HTR-8/SVneo (cell line): ENCODE measurements at regions not wholly inside any gene's neighbourhood (a gene's known extent, or its start where the extent isn't known, plus 50 kb on each side); places are given as distances from the start of the nearest gene placed in this dataset.
A peak's percentile ranks its signal among the peaks of the same experiment; 100 is the strongest.

Experiments
- DNase-seq: peaks from one replicate; pipeline ENCODE4 v3.0.0; 2011; ENCODE audit warnings: low spot score, mixed read lengths; ENCODE audit not compliant: insufficient read length
- FAIRE-seq: peaks from 2 replicates; lab custom pipeline; 2011; peaks lifted over from hg19 to GRCh38; lab: Jason Lieb, UNC

DNA sequence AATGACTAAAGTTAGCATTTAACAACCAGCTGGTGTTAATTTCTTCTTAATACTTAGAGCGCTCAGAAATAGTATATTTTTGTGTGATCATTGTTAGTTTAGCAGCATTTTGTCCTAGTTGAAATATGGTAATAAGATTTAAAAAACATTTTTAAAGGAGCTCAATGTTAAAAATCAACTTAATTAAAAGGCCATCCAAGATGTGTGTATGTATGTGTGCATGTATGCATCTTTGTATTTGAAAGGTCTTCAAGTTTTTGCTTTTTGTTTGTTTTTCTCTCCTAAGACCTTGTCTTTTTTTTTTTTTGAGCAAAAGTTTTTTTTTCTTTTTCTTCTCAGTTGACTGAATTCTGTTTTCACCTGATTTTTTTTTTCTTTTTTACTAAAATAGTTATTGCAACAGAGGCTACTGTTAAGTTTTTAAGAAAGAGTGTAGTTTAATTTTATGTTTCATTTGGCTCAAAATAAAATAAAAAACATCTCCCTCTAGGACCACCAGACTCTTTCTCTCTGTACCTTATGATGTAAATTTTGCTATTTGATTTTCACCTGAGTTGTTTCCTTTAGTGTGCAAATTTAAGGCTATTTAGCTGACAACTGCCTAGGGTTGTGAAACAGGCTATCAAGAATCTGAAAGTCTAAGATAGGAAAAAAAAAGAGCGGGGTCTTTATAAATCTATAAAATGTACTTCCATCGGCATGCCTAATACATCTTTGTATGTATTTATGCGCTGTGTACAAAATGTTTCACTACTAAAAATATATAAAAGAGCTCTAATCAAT, 76.4 kb upstream of the C1GALT1 start:
- FAIRE-seq, result no peak

DNA sequence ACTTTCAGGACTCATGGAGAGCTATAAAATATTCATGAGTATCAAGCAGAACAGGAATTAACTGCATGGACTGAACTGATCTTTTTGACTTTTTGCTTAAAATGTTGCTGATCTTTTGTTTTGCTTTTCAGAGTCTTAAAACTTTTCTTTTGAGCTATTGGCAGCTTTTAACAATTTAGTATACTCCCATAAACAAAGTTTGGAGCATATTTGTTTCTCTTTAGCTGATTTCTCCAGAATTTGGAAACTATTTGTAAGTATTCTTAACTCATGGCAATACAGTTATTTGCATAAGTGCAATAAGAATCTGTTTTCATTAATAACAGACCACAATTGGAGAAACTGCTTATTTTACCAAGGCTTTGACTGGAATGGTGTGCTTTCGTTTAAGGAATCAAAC, 73.4 kb upstream of the C1GALT1 start:
- FAIRE-seq, result no peak

More for the DNA sequence above, 76.4 kb upstream of the C1GALT1 start:
- DNase-seq, result no peak

DNA sequence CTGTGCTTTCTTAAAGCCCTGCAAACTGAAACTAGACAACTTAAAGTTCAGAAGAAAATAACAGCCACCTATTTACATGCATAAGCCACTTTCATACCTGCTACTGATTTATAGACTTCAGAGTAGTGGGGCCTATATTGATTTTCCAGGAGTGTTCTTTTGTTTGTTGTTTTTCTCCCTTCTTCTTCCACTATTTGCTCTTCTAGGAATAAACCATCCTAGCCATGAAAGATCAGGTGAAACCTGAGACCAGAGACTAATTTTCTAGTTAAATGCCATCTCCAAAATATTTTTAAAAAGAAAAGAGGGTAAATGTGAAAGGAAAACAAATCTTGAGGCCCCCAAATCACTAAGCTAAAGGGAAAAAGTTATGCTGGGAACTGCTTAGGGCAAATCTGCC, 72.4 kb upstream of the C1GALT1 start:
- no peak for DNase-seq
- FAIRE-seq, result no peak

More for the DNA sequence above, 73.4 kb upstream of the C1GALT1 start:
- no peak for DNase-seq

DNA sequence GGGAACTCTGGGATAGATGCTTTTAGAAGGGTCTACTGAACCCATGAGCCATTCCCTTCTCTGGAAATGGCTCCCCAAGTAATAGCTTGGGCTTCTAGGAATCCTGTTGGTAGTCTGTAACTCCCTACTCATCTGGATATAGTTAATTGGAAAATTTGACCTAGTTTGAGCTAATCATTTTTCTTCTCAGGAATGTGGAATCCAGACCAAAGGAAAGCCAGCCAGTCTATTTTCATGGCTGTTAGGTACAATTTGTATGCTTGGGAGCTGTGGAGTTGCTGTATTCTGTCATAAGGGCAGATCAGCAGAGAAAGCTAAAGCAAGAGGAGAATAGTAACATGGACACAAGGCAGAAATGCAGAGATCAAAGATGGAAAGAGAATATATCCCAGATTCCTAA, 71.6 kb upstream of the C1GALT1 start:
- DNase-seq, result no peak
- FAIRE-seq, result no peak

DNA sequence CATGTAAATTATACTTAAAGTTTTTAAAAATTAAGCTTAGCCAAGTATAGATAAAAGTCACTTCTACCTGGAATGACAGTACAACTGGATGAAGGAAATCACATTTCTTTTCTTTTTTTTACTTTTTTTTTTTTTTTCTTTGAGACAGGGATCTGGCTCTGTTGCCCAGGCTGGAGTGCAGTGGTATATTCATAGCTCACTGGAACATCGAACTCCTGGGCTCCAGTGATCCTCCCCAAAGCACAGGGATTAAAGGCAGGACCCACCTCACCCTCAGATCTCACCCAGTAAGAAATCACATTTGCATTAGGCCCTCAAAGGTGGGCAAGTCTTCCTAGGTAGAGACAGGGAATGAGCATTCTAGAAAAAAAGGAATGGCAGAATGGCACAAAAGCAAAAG, 69.5 kb upstream of the C1GALT1 start:
- no peak for FAIRE-seq
- no peak for DNase-seq

DNA sequence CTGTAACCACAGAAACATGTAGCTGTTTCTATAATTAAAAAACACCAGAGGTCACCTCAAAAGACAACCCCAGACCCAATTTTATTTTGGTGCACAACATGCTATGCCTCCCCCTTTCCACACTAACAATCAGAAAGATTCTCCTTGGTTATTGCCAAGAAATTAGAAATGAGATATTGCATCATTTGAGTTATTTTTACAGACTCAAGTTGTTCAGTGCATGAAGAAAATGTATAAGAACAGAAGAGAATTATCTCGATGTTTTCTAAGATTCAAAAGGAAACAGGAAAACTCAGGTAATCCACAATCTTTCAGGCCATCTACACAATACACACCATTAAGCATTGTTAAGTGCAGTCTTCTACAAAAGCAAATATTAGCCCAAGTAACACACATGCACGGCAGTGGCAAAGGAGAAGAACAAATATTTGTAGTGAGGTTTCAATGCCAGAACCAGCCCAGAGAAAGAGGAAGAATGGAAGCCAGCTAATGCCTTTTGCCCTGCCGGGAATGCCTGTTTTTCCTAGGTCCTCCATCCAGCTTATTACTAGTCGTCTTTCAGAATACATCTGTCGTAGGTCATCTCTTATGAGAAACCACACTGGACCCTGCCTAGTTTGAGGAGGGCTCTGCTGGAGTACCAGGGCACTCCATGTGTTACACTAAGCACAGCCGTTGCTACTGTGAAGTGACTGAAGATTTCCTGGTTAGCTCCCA, 67.6 kb upstream of the C1GALT1 start:
- FAIRE-seq (peak; percentile 16), DNase-seq (no peak)

DNA sequence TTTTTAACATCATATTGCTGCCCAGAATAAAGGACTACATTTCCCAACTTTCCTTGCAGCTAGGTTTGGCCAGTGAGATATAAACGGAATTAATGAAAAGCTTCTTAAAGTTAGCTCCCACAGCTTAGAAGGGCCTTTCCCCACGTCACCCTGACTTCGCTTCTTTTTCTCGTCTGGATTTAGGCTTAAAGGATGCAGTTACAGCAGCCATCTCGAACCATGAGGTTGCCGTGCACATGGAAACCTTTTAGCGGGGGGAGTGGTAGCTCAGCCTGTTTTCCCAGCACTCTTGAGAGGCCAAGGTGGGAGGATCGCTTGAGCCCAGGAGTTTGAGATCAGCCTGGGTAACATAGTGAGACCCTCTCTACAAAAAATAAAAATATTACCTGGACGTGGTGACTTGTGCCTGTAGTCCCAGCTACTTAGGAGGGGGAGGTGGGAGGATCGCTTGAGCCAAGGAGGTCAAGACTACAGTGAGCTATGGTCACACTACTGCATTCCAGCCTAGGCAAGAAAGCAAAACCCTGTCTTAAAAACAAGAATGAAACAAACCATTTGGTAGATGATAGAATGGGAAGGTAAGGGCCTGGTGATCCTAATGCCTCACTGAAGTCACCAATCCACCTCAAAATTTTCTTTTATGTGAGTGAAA, 64.3 kb upstream of the C1GALT1 start:
- FAIRE-seq (no peak), DNase-seq (no peak)

DNA sequence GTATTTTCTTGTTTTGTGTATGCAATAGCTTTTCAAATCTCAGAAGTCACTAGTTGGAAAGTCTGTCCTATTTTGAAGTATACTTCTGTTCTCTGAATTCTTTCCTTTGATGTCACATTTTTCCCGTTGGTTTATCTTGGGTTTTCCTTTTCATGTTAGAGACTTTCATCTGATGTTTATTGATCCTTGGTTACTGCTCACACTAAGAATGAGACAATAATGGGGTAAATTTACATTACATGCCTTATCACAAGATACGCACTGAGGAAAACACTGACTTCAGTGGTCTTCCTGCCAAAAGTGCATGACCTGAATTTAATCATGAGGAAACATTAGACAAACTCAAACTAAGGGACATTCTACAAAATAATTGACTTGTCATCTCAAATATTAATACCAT, 63.5 kb upstream of the C1GALT1 start:
- DNase-seq (no peak), FAIRE-seq (no peak)

DNA sequence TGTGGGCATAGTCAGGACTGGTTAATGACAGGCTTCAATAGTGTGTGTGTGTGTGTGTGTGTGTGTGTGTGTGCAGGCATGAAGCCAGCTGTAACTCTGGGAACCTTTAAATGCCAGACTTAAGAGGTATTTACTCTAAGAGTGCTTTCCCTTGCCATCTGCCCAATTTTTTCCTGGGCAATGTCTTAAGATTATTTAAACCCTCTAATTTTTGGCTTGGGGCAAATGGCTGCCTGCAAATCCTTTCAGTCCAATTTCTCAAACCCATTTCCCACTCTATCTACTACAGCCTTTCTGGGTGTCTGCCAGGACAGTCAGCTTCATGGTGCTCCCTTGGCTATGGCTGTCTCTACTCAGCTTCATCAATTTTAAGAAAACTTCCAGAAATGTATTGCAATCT, 62.6 kb upstream of the C1GALT1 start:
- DNase-seq, result no peak
- FAIRE-seq, result no peak

DNA sequence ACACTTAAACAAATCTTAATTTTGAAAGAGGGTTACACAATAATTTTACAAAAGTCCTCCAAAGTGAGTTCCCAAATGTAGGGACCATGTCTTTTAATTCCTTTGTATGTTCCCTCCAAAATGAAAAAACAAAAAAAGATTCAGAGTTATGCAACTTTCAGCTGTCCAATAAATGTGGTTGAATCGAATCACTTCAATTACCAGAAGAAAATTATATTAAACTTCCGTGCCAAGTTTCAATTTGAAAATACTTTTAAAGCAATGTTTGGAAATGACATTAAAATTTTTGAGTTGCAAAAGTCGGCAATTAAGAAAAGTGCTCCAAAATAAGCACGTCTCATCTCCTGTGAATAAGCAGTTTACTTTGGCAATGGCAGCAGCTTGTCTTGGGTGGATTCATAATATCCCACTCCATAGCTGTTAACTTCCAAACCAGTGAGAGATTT, 60.3 kb upstream of the C1GALT1 start:
- DNase-seq, result no peak
- FAIRE-seq, result no peak

DNA sequence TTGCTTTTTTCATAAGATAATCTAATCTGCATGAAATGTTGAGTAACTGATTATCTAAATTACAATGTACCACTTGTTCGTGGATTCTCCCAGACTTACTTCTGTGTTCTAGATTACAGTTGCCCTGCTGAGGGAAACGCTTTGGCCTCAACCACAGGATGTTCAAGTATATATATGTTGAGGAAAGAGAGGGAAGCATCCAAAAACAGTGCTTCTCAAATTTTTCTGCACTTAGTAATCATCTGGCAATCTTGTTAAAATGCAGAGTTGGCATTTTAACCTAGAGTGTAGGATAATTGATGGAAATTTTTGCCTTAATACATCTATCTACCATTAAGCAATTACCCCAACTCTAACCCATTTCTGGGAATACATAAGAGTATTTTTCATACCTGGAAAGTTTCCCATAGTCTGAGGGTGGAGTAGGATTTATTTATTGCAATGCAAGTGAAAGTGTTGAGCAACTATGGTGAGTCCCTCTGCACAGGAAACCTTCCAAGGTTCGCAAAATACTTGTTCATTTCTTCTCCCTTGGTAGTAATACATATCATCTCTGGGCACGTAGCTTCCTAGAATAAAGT, 59.6 kb upstream of the C1GALT1 start:
- FAIRE-seq (no peak), DNase-seq (no peak)

DNA sequence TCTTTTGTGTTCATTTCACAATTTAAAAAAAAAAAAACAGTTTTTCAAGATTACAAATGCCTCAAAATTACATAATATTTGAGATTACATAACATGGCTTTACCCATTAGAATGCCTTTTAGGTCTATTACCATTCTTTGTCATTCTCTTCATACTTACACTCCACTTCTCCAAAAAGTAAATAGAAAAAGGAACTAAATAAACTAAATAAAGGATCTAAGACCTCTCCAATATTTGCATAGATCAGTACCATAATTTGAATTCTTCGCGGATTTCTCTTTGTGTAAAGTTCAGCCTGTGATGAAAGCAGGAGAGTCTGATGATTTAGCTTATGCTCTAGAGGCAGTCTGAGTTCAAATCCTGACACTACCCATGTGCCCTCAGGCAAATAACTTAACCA, 56.4 kb upstream of the C1GALT1 start:
- DNase-seq (no peak), FAIRE-seq (no peak)

DNA sequence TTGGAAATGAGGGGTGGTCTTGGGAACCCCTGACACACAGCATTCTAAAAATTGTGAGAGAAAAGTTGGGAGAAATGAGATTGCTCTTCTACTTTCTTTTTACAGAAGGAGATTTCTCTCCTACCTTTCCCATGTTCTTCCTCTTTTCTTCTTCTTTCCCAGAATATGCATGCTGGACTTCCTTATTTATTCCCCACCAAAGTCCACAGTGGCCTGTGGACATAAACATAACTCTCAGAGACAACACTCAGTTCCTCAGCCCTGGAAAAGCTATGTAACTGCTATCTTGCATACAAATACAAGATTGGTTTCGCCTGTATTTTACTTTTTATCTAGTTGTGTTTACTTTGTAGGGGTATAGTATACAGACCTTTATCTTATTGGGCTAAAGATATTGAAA, 54.6 kb upstream of the C1GALT1 start:
- DNase-seq (no peak), FAIRE-seq (no peak)

DNA sequence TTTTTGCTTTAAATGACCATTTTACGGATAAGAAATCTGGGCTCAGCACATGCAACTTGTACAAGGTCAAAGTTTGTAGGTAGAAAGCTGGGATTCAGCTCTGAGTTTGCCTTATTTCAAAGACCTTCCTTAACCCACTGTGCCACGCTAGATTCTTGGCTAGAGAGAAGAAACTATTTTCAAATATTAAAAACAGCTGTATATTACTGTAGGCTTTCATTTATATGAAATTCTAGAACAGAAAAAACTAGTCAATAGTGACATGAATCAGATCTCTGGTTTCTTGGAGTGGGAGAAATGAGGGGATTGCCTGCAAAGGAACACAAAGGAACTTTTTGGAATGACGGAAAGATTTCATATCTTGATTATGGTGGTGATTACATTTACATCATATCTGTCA, 53.0 kb upstream of the C1GALT1 start:
- FAIRE-seq, result peak; percentile 42
- DNase-seq, result no peak

DNA sequence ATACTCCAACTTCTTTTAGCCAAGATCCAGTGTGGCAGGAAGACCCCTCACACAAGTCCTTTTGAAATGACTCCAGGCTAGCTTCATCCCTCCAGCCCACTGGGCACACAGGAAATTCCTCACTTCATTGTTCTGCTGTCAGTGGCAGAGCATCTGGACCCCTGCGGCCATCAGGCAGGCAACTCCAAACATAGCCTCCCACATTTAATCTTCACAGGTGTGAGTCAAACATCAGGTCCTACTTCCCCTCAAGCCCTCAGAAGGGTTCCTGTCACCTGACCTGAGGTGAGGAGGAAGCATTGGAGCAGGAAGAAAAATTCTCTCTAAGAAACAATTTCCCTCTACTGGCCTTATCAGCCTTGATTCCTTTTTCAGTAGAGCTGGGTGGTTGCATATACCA, 51.1 kb upstream of the C1GALT1 start:
- FAIRE-seq, result no peak

More for the DNA sequence above, 51.1 kb upstream of the C1GALT1 start:
- no peak for DNase-seq
